ENCODE measurements at regions not wholly inside any gene's neighbourhood (a gene's known extent, or its start where the extent isn't known, plus 50 kb on each side); places are given as distances from the start of the nearest gene placed in this dataset.

- Histone ChIP-seq H3K9me3 (ENCODE audit: control insufficient read depth, insufficient read depth, low read length) (no peaks in the 10 kb centered on the region), H3K4me3 (ENCODE audit: low read depth, low read length) (no peak overlapping the region), H3K9ac (ENCODE audit: low read depth, low read length) (no peak overlapping the region), H3K27ac (ENCODE audit: low read depth, low read length) (no peak overlapping the region), H3K36me3 (ENCODE audit: control insufficient read depth, insufficient read depth, low read length) (no peaks in the 10 kb centered on the region), H3K4me1 (ENCODE audit: control insufficient read depth, insufficient read depth, low read length) (no peaks in the 10 kb centered on the region), H3K27me3 (ENCODE audit: control insufficient read depth, insufficient read depth, low read length) (no peaks in the 10 kb centered on the region)
Observed at GRCh38 chr3:6640907-6641306, 220.0 kb upstream of the GRM7 start.

GRCh38 chr3:6644070-6644929 is 216.6 kb upstream of the GRM7 start:
- Histone ChIP-seq H3K9me3 (ENCODE audit: control insufficient read depth, insufficient read depth, low read length) (no peaks in the 10 kb centered on the region), H3K27ac (ENCODE audit: low read depth, low read length) (no peak overlapping the region), H3K4me3 (ENCODE audit: low read depth, low read length) (no peak overlapping the region), H3K9ac (ENCODE audit: low read depth, low read length) (no peak overlapping the region), H3K27me3 (ENCODE audit: control insufficient read depth, insufficient read depth, low read length) (no peaks in the 10 kb centered on the region), H3K4me1 (ENCODE audit: control insufficient read depth, insufficient read depth, low read length) (peaks cover 13% of the 10 kb centered on the region), H3K36me3 (ENCODE audit: control insufficient read depth, insufficient read depth, low read length) (no peaks in the 10 kb centered on the region)

DNA sequence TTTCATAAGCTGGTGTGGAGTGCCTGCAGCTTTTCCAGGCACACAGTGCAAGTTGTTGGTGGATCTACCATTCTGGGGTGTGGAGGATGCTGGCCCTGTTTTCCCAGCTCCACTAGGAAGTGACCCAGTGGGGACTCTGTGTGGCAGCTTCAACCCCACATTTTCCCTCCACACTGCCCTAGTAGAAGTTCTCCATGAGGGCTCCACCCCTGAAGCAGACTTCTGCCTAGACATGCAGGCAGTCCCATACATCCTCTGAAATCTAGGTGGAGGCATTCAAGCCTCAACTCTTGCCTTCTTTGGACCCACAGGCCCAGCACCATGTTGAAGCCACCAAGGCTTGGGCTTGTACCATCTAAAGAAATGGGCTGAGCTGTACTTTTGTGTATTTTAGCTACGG is 206.2 kb upstream of the GRM7 start:
- Histone ChIP-seq H3K4me3 (ENCODE audit: low read depth, low read length) (no peak overlapping the region), H3K36me3 (ENCODE audit: control insufficient read depth, insufficient read depth, low read length) (no peaks in the 10 kb centered on the region), H3K9me3 (ENCODE audit: control insufficient read depth, insufficient read depth, low read length) (peaks cover 16% of the 10 kb centered on the region), H3K9ac (ENCODE audit: low read depth, low read length) (no peak overlapping the region), H3K4me1 (ENCODE audit: control insufficient read depth, insufficient read depth, low read length) (no peaks in the 10 kb centered on the region), H3K27ac (ENCODE audit: low read depth, low read length) (no peak overlapping the region), H3K27me3 (ENCODE audit: control insufficient read depth, insufficient read depth, low read length) (no peaks in the 10 kb centered on the region)

- Histone ChIP-seq H3K4me1 (ENCODE audit: control insufficient read depth, insufficient read depth, low read length) (no peaks in the 10 kb centered on the region), H3K9ac (ENCODE audit: low read depth, low read length) (no peak overlapping the region), H3K27ac (ENCODE audit: low read depth, low read length) (no peak overlapping the region), H3K36me3 (ENCODE audit: control insufficient read depth, insufficient read depth, low read length) (no peaks in the 10 kb centered on the region), H3K27me3 (ENCODE audit: control insufficient read depth, insufficient read depth, low read length) (no peaks in the 10 kb centered on the region), H3K4me3 (ENCODE audit: low read depth, low read length) (no peak overlapping the region), H3K9me3 (ENCODE audit: control insufficient read depth, insufficient read depth, low read length) (peaks cover 16% of the 10 kb centered on the region)
Observed at GRCh38 chr3:6655275-6655674, 205.6 kb upstream of the GRM7 start.

DNA sequence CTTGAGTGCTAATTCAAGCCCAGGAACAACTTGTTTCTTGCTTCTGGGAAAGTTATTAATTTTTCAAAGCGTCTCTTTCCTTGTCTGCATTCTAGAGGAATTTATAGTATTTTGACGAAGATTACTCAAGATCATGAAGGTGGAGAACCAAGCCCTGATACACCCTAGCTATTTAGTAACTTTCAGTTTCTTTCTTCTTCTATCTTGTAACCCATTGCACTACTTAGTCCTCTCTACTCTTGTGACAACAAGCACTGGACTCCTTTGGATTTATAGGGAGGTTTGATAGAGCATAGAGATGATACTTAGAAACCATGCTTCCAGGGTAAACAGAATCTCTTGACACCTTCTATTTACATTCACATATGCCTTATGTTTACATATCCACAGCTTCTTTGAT is 203.3 kb upstream of the GRM7 start:
- H3K4me3 ChIP-seq (ENCODE audit: low read depth, low read length): no peak overlapping the region
- no peaks in the 10 kb centered on the region for H3K36me3 ChIP-seq (ENCODE audit: control insufficient read depth, insufficient read depth, low read length)
- H3K9me3 ChIP-seq (ENCODE audit: control insufficient read depth, insufficient read depth, low read length): peaks cover 25% of the 10 kb centered on the region
- H3K9ac ChIP-seq (ENCODE audit: low read depth, low read length): no peak overlapping the region
- no peaks in the 10 kb centered on the region for H3K27me3 ChIP-seq (ENCODE audit: control insufficient read depth, insufficient read depth, low read length)
- H3K27ac ChIP-seq (ENCODE audit: low read depth, low read length): no peak overlapping the region
- H3K4me1 ChIP-seq (ENCODE audit: control insufficient read depth, insufficient read depth, low read length): no peaks in the 10 kb centered on the region

DNA sequence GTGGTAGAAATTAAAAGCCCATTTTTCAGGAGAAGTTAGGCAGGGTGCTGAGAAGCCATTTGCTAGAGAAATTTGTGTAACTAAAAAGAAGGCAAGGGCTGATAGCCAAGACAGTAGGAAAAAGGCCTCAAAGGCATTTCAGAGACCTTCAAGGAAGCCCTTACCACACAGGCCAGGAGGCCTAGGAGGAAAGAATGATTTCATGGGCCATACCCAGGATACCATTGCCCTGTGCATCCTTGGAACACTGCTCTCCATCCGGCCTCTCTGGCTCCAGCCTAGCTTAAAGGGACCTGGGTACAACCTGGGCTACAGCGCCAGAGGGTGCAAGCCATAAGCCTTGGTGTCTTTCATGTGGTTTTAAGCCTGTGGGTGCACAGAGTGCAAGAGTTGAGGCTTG is 193.6 kb upstream of the GRM7 start:
- H3K27ac ChIP-seq (ENCODE audit: low read depth, low read length): no peak overlapping the region
- no peaks in the 10 kb centered on the region for H3K36me3 ChIP-seq (ENCODE audit: control insufficient read depth, insufficient read depth, low read length)
- no peaks in the 10 kb centered on the region for H3K4me1 ChIP-seq (ENCODE audit: control insufficient read depth, insufficient read depth, low read length)
- H3K9ac ChIP-seq (ENCODE audit: low read depth, low read length): no peak overlapping the region
- H3K4me3 ChIP-seq (ENCODE audit: low read depth, low read length): no peak overlapping the region
- peaks cover 12% of the 10 kb centered on the region; the same call in 1 of the 2 replicates for H3K9me3 ChIP-seq (ENCODE audit: control insufficient read depth, insufficient read depth, low read length)
- H3K27me3 ChIP-seq (ENCODE audit: control insufficient read depth, insufficient read depth, low read length): no peaks in the 10 kb centered on the region

DNA sequence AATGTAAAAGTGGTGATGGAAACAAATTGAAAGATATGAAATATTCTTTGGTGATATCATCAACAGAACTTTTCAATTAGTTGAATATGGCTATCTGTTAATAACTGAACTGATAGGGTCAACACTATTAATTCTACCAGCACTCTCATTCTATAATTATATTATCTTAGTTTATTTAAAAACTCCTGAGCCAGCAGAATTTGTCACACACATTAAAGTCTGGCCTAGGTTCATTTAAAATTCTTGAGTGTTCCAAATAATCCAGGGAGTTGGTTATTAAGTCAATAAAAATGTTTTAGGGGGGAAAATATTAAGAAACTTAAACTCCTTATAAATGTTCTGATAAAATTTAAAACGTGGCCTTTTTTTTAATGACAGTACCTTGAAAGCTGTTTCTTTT is 189.6 kb upstream of the GRM7 start:
- H3K27me3 ChIP-seq (ENCODE audit: control insufficient read depth, insufficient read depth, low read length): no peaks in the 10 kb centered on the region
- no peaks in the 10 kb centered on the region for H3K36me3 ChIP-seq (ENCODE audit: control insufficient read depth, insufficient read depth, low read length)
- H3K27ac ChIP-seq (ENCODE audit: low read depth, low read length): no peak overlapping the region
- no peak overlapping the region for H3K4me3 ChIP-seq (ENCODE audit: low read depth, low read length)
- peaks cover 11% of the 10 kb centered on the region; the same call in 1 of the 2 replicates for H3K9me3 ChIP-seq (ENCODE audit: control insufficient read depth, insufficient read depth, low read length)
- no peaks in the 10 kb centered on the region for H3K4me1 ChIP-seq (ENCODE audit: control insufficient read depth, insufficient read depth, low read length)
- no peak overlapping the region for H3K9ac ChIP-seq (ENCODE audit: low read depth, low read length)

DNA sequence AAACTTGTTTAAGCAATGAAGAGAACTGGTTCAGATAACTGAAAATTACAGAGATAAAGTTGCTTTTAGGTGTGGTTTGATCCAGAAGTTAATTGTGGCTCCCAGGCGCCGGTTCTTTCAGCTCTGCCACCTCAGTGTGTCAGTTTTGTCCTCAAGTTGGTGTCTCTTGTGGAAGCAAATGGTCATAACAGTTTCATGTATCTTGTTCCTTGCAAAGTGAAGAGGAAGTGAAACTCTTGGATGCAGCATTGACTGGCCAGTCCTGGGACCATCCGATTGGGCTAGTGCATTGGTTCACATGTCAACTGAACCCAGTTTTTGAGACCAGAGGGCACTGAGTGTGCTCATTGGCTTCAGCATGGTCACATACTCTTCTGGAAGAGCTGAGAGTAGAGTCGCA is 181.4 kb upstream of the GRM7 start:
- no peaks in the 10 kb centered on the region for H3K9me3 ChIP-seq (ENCODE audit: control insufficient read depth, insufficient read depth, low read length)
- no peaks in the 10 kb centered on the region for H3K4me1 ChIP-seq (ENCODE audit: control insufficient read depth, insufficient read depth, low read length)
- H3K9ac ChIP-seq (ENCODE audit: low read depth, low read length): no peak overlapping the region
- H3K27ac ChIP-seq (ENCODE audit: low read depth, low read length): no peak overlapping the region
- no peak overlapping the region for H3K4me3 ChIP-seq (ENCODE audit: low read depth, low read length)
- no peaks in the 10 kb centered on the region for H3K27me3 ChIP-seq (ENCODE audit: control insufficient read depth, insufficient read depth, low read length)
- H3K36me3 ChIP-seq (ENCODE audit: control insufficient read depth, insufficient read depth, low read length): no peaks in the 10 kb centered on the region

- H3K9me3 ChIP-seq (ENCODE audit: control insufficient read depth, insufficient read depth, low read length): no peaks in the 10 kb centered on the region
- H3K27ac ChIP-seq (ENCODE audit: low read depth, low read length): no peak overlapping the region
- no peak overlapping the region for H3K4me3 ChIP-seq (ENCODE audit: low read depth, low read length)
Observed at GRCh38 chr3:6680119-6680806, 180.7 kb upstream of the GRM7 start.

DNA sequence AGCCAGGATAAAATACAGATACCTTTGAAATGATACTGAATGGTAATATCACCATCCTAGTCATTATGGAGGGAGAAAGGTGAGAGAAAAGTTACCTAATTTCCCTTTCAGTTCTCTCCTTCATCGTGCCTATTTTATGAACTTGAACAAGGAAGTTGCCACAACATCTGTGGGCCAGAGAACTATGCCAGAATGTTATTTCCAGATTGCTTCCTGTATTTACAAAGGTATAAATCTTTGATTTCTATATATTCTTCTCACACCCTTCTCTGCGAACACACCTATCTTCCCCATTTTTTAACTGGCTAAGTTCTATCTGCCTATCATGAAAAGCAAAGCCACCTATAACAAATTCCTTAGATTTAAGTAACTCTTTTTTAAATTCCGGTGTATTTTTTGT is 163.6 kb upstream of the GRM7 start:
- Histone ChIP-seq H3K9ac (ENCODE audit: low read depth, low read length) (no peak overlapping the region), H3K27me3 (ENCODE audit: control insufficient read depth, insufficient read depth, low read length) (no peaks in the 10 kb centered on the region), H3K36me3 (ENCODE audit: control insufficient read depth, insufficient read depth, low read length) (no peaks in the 10 kb centered on the region), H3K4me1 (ENCODE audit: control insufficient read depth, insufficient read depth, low read length) (no peaks in the 10 kb centered on the region), H3K9me3 (ENCODE audit: control insufficient read depth, insufficient read depth, low read length) (no peaks in the 10 kb centered on the region), H3K27ac (ENCODE audit: low read depth, low read length) (no peak overlapping the region), H3K4me3 (ENCODE audit: low read depth, low read length) (no peak overlapping the region)

More at GRCh38 chr3:6680119-6680806, 180.7 kb upstream of the GRM7 start:
- H3K9ac ChIP-seq (ENCODE audit: low read depth, low read length): no peak overlapping the region
- H3K36me3 ChIP-seq (ENCODE audit: control insufficient read depth, insufficient read depth, low read length): no peaks in the 10 kb centered on the region
- no peaks in the 10 kb centered on the region for H3K4me1 ChIP-seq (ENCODE audit: control insufficient read depth, insufficient read depth, low read length)
- no peaks in the 10 kb centered on the region for H3K27me3 ChIP-seq (ENCODE audit: control insufficient read depth, insufficient read depth, low read length)

GRCh38 chr3:6697722-6698121 is 163.2 kb upstream of the GRM7 start:
- H3K27ac ChIP-seq (ENCODE audit: low read depth, low read length): no peak overlapping the region
- H3K4me3 ChIP-seq (ENCODE audit: low read depth, low read length): no peak overlapping the region
- H3K9ac ChIP-seq (ENCODE audit: low read depth, low read length): no peak overlapping the region
- H3K36me3 ChIP-seq (ENCODE audit: control insufficient read depth, insufficient read depth, low read length): no peaks in the 10 kb centered on the region
- H3K4me1 ChIP-seq (ENCODE audit: control insufficient read depth, insufficient read depth, low read length): no peaks in the 10 kb centered on the region
- no peaks in the 10 kb centered on the region for H3K27me3 ChIP-seq (ENCODE audit: control insufficient read depth, insufficient read depth, low read length)
- H3K9me3 ChIP-seq (ENCODE audit: control insufficient read depth, insufficient read depth, low read length): no peaks in the 10 kb centered on the region

Measured in HUES48 (cell line).